Neural cell (in vitro differentiated cells): ENCODE measurements at regions not wholly inside any gene's neighbourhood (a gene's known extent, or its start where the extent isn't known, plus 50 kb on each side); places are given as distances from the start of the nearest gene placed in this dataset.

Source experiments
- EZH2 ChIP-seq: fragments of 200-600, 300-800 bp; shearing (Covaris generic), sonication (generic); IDR thresholded peaks from 2 replicates; pipeline ENCODE4 v1.6.1; 2014; ENCODE audit warnings: antibody characterized with exemption, low read length, borderline replicate concordance, mild to moderate bottlenecking; ENCODE audit not compliant: insufficient read depth, poor library complexity, severe bottlenecking
- MXI1 ChIP-seq: fragments of 450-650 bp; conservative IDR thresholded peaks from 2 replicates; pipeline ENCODE4 v1.6.1; 2014; ENCODE audit warnings: antibody characterized with exemption, mild to moderate bottlenecking; ENCODE audit not compliant: poor library complexity, severe bottlenecking
- POLR2AphosphoS5 ChIP-seq: IDR thresholded peaks from 2 replicates; pipeline ENCODE4 v1.6.1; 2012
- TAF1 ChIP-seq: IDR thresholded peaks from 2 replicates; pipeline ENCODE4 v1.6.1; 2012; ENCODE audit warnings: low read depth
- TF ChIP-seq, protein P1 (sequence below): fragments of 450-650 bp; IDR thresholded peaks from 2 replicates; pipeline ENCODE4 v1.5.1; 2014; ENCODE audit warnings: antibody characterized with exemption, mild to moderate bottlenecking, moderate library complexity; ENCODE audit not compliant: poor library complexity, severe bottlenecking

DNA sequence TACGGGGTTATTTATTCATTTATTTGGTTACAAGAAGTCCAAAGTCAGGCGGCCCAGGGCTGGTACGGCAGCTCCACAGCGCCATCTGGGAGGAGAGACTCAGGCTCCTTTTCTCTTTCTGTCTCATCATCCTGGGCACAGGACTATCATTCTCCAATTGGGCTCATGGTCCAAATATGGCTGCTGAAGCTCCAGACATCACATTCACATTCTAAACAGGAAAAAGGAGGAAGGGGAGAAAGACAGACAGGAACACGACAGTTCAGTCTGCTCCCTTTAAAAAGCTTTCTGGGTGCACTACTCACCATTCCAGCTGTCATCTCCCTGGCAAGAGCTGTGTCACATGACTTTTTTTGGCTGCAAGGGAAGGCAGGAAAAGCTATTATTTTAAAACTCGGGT, 74.4 kb upstream of the PDZD8 start:
- TF ChIP-seq, protein P1, sequence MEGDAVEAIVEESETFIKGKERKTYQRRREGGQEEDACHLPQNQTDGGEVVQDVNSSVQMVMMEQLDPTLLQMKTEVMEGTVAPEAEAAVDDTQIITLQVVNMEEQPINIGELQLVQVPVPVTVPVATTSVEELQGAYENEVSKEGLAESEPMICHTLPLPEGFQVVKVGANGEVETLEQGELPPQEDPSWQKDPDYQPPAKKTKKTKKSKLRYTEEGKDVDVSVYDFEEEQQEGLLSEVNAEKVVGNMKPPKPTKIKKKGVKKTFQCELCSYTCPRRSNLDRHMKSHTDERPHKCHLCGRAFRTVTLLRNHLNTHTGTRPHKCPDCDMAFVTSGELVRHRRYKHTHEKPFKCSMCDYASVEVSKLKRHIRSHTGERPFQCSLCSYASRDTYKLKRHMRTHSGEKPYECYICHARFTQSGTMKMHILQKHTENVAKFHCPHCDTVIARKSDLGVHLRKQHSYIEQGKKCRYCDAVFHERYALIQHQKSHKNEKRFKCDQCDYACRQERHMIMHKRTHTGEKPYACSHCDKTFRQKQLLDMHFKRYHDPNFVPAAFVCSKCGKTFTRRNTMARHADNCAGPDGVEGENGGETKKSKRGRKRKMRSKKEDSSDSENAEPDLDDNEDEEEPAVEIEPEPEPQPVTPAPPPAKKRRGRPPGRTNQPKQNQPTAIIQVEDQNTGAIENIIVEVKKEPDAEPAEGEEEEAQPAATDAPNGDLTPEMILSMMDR = no peak
- no peak for TF ChIP-seq EZH2
- TF ChIP-seq TAF1 = no peak
- TF ChIP-seq POLR2AphosphoS5 = no peak
- no peak for TF ChIP-seq MXI1
